ENCODE measurements at regions not wholly inside any gene's neighbourhood (a gene's known extent, or its start where the extent isn't known, plus 50 kb on each side); places are given as distances from the start of the nearest gene placed in this dataset.

- no peak for TF ChIP-seq CTCF (IDR thresholded peaks at IDR 0.05; ENCODE audit: low read depth, low read length, missing control alignments)
- no peak for DNase-seq (ENCODE audit: extremely low read depth, low read depth)
- no peak overlapping the region for H3K4me3 ChIP-seq (replicated peaks; ENCODE audit: low read depth, low read length)
Observed at GRCh38 chr7:25430200-25430931, 202.1 kb upstream of the NPVF start.

GRCh38 chr7:25431956-25432450 is 203.7 kb upstream of the NPVF start:
- TF ChIP-seq CTCF (IDR thresholded peaks at IDR 0.05; ENCODE audit: low read depth, low read length, missing control alignments) = no peak
- DNase-seq (ENCODE audit: extremely low read depth, low read depth) = no peak
- H3K4me3 ChIP-seq (replicated peaks; ENCODE audit: low read depth, low read length) = no peak overlapping the region

GRCh38 chr7:25432807-25433206 is 204.5 kb upstream of the NPVF start:
- no peak overlapping the region for H3K4me3 ChIP-seq (replicated peaks; ENCODE audit: low read depth, low read length)
- no peak for TF ChIP-seq CTCF (IDR thresholded peaks at IDR 0.05; ENCODE audit: low read depth, low read length, missing control alignments)
- no peak for DNase-seq (ENCODE audit: extremely low read depth, low read depth)

- DNase-seq (ENCODE audit: extremely low read depth, low read depth) = no peak
- TF ChIP-seq CTCF (IDR thresholded peaks at IDR 0.05; ENCODE audit: low read depth, low read length, missing control alignments) = no peak
Observed at GRCh38 chr7:25436413-25436812, 208.1 kb upstream of the NPVF start.

GRCh38 chr7:25437308-25437707 is 209.0 kb upstream of the NPVF start:
- TF ChIP-seq CTCF (IDR thresholded peaks at IDR 0.05; ENCODE audit: low read depth, low read length, missing control alignments) = no peak
- no peak overlapping the region for H3K4me3 ChIP-seq (replicated peaks; ENCODE audit: low read depth, low read length)
- no peak for DNase-seq (ENCODE audit: extremely low read depth, low read depth)

More at GRCh38 chr7:25436413-25436812, 208.1 kb upstream of the NPVF start:
- H3K4me3 ChIP-seq (replicated peaks; ENCODE audit: low read depth, low read length) = no peak overlapping the region

GRCh38 chr7:25444991-25445390 is 216.7 kb upstream of the NPVF start:
- H3K4me3 ChIP-seq (replicated peaks; ENCODE audit: low read depth, low read length) = no peak overlapping the region
- TF ChIP-seq CTCF (IDR thresholded peaks at IDR 0.05; ENCODE audit: low read depth, low read length, missing control alignments) = no peak
- DNase-seq (ENCODE audit: extremely low read depth, low read depth) = no peak
